MG63 (cell line): ENCODE measurements at regions not wholly inside any gene's neighbourhood (a gene's known extent, or its start where the extent isn't known, plus 50 kb on each side); places are given as distances from the start of the nearest gene placed in this dataset.
"Not testable (repeated sequence)": the region's sequence is repeated elsewhere in the genome, so short reads cannot be mapped to it uniquely, and the experiment has no call there.

Experiments
- DNase-seq: peaks from one replicate; pipeline ENCODE4 v3.0.0-alpha.2; 2020
- H3K27me3 ChIP-seq: fragments of 250-450 bp; sonication (Bioruptor Pico); 2 replicates; pipeline ENCODE4 v1.5.1; 2020; ENCODE audit warnings: mild to moderate bottlenecking, moderate library complexity
- H3K36me3 ChIP-seq: fragments of 250-450 bp; sonication (Bioruptor Pico); 2 replicates; pipeline ENCODE4 v1.5.1; 2020; ENCODE audit warnings: mild to moderate bottlenecking, moderate library complexity
- H3K4me3 ChIP-seq: fragments of 250-450 bp; sonication (Bioruptor Pico); 2 replicates; pipeline ENCODE4 v1.5.1; 2020; ENCODE audit warnings: mild to moderate bottlenecking, moderate library complexity
- H3K9me3 ChIP-seq: fragments of 250-450 bp; sonication (Bioruptor Pico); 2 replicates; pipeline ENCODE4 v1.5.1; 2020; ENCODE audit warnings: mild to moderate bottlenecking, moderate library complexity

DNA sequence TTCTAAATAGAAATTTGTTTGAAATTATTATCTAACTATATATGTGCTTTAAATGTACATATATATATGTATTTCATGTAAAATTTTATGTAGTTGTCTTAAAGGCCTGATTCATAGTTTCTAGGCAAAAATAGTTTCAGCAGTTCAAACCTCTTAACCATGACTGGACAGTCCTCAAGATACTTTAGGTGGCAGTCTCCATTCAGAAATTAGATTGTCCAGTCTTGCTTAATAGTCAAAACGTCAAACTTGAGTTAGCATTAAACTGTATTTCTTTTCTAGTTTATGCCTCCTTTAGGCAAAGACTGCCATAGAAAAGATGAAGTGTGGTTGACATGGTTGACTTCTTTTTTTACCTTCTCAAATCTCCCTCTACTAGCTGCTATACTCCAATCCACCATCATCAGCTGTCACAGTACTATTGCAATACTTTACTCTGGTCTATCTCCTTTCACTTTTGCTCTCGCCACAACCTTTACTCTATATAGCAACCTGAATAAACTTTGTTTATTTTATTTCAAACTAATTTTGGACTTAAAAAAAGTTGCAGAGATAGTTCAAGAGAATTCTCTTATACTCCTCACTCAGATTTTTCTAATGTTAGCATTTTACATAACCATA lies 395.6 kb upstream of the DIPK2B start:
- Histone ChIP-seq H3K9me3 (no peaks in the 10 kb centered on the region), H3K36me3 (no peaks in the 10 kb centered on the region), H3K27me3 (no peaks in the 10 kb centered on the region), H3K4me3 (no peak overlapping the region)
- DNase-seq: no peak

GRCh38 chrX:45592101-45592500 lies 391.4 kb upstream of the DIPK2B start:
- DNase-seq: no peak
- no peaks in the 10 kb centered on the region for H3K36me3 ChIP-seq
- H3K4me3 ChIP-seq: no peak overlapping the region
- H3K9me3 ChIP-seq: no peaks in the 10 kb centered on the region; the same call in 1 of the 2 replicates
- no peaks in the 10 kb centered on the region for H3K27me3 ChIP-seq

- H3K27me3 ChIP-seq: no peaks in the 10 kb centered on the region
- H3K36me3 ChIP-seq: no peaks in the 10 kb centered on the region
Measured at GRCh38 chrX:45591650-45592049, 391.0 kb upstream of the DIPK2B start.

GRCh38 chrX:45584717-45585116 lies 384.0 kb upstream of the DIPK2B start:
- H3K4me3 ChIP-seq: no peak overlapping the region
- H3K36me3 ChIP-seq: no peaks in the 10 kb centered on the region
- DNase-seq: no peak
- no peaks in the 10 kb centered on the region for H3K27me3 ChIP-seq
- peaks cover 4% of the 10 kb centered on the region; the same call in 1 of the 2 replicates for H3K9me3 ChIP-seq

More at GRCh38 chrX:45591650-45592049, 391.0 kb upstream of the DIPK2B start:
- no peaks in the 10 kb centered on the region; the same call in 1 of the 2 replicates for H3K9me3 ChIP-seq
- DNase-seq: no peak
- H3K4me3 ChIP-seq: no peak overlapping the region

DNA sequence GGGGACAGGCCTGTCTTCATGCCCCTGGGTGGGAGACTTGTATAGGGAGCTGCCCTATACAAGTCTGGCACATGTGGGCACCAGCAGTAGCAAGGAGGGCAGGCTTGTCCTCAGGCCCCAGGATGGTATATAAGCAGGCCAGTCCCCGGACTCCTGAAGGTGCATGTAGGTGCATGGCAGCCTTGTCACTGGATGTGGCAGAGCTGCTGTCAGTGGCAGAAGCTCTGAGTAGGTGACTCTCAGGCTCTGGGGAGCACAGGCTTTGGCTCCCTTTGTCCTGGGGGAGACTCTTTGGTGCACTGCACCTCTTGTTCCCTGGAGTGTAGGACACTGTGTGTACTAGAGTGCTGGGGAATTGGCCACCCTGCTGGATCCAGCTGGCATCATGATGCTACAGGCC lies 376.7 kb upstream of the DIPK2B start:
- Histone ChIP-seq H3K4me3 (no peak overlapping the region), H3K36me3 (no peaks in the 10 kb centered on the region), H3K9me3 (peaks cover 5% of the 10 kb centered on the region; the same call in 1 of the 2 replicates), H3K27me3 (no peaks in the 10 kb centered on the region)
- DNase-seq: no peak

DNA sequence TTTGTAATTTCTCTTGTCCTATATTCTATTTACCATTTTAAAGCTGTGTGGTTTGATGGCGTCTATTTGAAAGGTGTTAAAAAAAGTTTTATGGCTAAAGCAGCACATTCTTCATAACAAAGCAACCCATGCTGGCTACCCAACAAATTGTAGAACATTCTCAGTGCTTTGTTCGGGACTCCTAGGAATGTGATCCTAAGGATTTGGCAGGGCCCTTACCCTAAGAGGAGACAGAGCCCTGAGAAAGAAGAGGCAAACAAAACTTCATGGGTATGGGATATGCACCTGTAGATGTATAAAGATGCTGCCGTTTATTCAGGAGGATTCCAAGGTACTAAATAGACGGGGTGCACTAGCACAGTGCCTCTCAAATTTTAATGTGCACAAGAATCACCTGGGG lies 370.8 kb upstream of the DIPK2B start:
- Histone ChIP-seq H3K4me3 (no peak overlapping the region), H3K27me3 (no peaks in the 10 kb centered on the region), H3K36me3 (no peaks in the 10 kb centered on the region), H3K9me3 (no peaks in the 10 kb centered on the region)
- no peak for DNase-seq

- H3K4me3 ChIP-seq: no peak overlapping the region
- no peaks in the 10 kb centered on the region for H3K9me3 ChIP-seq
- no peaks in the 10 kb centered on the region for H3K27me3 ChIP-seq
- no peak for DNase-seq
- no peaks in the 10 kb centered on the region for H3K36me3 ChIP-seq
Measured at GRCh38 chrX:45566456-45566855, 365.8 kb upstream of the DIPK2B start.

DNA sequence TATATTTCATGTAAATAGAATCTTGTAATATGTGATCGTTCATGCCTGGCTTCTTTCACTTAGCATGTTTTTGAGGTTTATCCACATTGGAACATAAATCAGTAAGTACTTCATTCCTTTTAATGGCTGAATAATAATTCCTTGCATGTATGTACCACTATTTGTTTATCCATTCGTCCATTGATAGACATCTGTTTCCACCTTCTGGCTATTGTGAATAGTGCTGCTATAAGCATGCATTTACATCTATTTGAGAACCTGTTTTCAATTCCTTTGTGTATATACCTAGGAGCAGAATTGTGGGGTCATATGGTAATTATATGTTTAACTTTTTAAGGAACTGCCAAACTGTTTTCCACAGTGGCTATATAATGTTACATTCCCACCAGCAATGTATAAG lies 356.7 kb upstream of the DIPK2B start:
- DNase-seq: no peak

GRCh38 chrX:45554736-45555135 lies 354.1 kb upstream of the DIPK2B start:
- DNase-seq: no peak
- Histone ChIP-seq H3K4me3 (no peak overlapping the region), H3K36me3 (no peaks in the 10 kb centered on the region), H3K27me3 (no peaks in the 10 kb centered on the region), H3K9me3 (no peaks in the 10 kb centered on the region)

More for the DNA sequence above, 356.7 kb upstream of the DIPK2B start:
- Histone ChIP-seq H3K27me3 (no peaks in the 10 kb centered on the region), H3K36me3 (no peaks in the 10 kb centered on the region), H3K4me3 (no peak overlapping the region), H3K9me3 (no peaks in the 10 kb centered on the region)

DNA sequence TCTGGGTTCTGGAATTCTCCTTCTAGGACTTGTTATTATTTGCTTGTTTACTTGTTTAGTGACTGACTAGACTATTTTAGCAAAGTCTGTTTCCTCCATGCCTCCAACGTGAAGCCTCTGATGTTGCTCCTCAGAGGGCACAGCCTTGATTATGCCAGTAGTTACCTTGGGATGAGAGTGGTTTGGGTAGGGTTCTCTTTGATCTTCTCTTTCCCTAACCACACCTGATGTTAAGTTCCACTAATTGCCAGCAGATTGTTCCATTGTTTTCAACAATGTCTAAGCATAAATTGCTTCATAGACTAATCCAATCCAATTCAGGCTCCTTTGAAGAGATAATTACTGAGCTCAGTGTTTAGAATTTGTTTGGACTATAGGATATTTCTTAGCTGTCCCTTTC lies 352.7 kb upstream of the DIPK2B start:
- Histone ChIP-seq H3K36me3 (no peaks in the 10 kb centered on the region), H3K4me3 (no peak overlapping the region), H3K9me3 (no peaks in the 10 kb centered on the region), H3K27me3 (no peaks in the 10 kb centered on the region)
- DNase-seq: no peak

- not testable (repeated sequence) for H3K4me3 ChIP-seq, H3K36me3 ChIP-seq, H3K27me3 ChIP-seq, H3K9me3 ChIP-seq, DNase-seq
Measured at GRCh38 chrX:45546697-45547096, 346.0 kb upstream of the DIPK2B start.

GRCh38 chrX:45540181-45540580 lies 339.5 kb upstream of the DIPK2B start:
- DNase-seq: no peak
- Histone ChIP-seq H3K4me3 (no peak overlapping the region), H3K27me3 (no peaks in the 10 kb centered on the region), H3K36me3 (no peaks in the 10 kb centered on the region), H3K9me3 (peaks cover 5% of the 10 kb centered on the region; the same call in 1 of the 2 replicates)

DNA sequence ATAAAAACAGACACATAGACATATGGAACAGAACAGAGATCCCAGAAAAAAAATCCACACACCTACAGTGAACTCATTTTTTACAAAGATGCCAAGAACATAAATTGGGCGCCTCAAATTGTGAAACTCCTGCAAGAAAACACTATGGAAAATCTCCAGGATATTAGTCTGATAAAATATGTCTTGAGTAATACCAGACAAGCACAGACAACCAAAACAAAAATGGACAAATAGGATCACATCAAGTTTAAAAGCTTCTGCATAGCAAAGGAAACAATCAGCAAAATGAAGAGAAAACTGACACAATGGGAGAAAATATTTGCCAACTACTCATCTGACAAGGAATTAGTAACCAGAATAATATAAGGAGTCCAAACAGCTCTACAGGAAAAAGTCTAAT lies 337.3 kb upstream of the DIPK2B start:
- no peak overlapping the region for H3K4me3 ChIP-seq
- H3K9me3 ChIP-seq: peaks cover 5% of the 10 kb centered on the region; the same call in 1 of the 2 replicates
- no peaks in the 10 kb centered on the region for H3K27me3 ChIP-seq
- no peaks in the 10 kb centered on the region for H3K36me3 ChIP-seq
- DNase-seq: no peak

DNA sequence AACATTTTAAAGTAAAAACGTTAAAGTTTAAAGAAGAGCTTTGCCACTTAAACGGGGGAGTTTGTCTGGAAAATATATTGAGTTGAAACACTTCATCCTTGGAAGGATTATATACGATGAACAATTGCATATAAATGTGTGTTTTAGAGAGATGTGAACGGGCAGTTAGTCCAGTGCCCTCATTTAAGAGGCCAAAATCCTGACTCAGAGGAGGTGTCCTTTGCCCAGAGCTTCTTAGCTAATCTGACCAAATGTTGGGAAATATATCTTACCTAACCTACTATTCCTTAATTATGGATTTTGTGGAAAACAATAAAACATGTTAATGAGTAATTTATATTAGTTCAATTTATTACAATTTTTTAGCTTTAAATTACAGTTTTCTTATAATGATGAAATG lies 327.2 kb upstream of the DIPK2B start:
- peak; percentile 58 for DNase-seq
- Histone ChIP-seq H3K27me3 (no peaks in the 10 kb centered on the region), H3K36me3 (peaks cover 9% of the 10 kb centered on the region), H3K9me3 (peaks cover 9% of the 10 kb centered on the region), H3K4me3 (no peak overlapping the region)

DNA sequence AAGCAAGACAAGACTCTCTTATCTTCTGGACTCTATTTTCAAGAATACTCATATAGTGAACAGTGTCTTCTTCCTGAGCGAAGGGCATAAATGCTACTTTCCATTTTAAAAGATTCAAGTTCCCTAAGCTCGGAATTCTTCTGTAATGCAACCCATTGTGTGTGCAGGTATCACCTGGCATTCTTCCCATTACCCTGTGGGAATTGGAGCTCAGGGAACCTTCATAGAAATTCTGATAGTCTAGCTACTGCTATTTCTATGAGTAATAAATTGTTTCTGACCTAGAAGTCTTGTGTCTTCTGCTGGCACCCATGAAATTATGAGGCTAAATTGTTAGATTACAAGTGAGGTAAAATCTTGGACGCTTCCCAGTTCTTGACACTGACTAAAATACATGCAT lies 324.1 kb upstream of the DIPK2B start:
- H3K36me3 ChIP-seq: peaks cover 13% of the 10 kb centered on the region
- H3K4me3 ChIP-seq: no peak overlapping the region
- no peak for DNase-seq

GRCh38 chrX:45524296-45524695 lies 323.6 kb upstream of the DIPK2B start:
- DNase-seq: no peak

More for the DNA sequence above, 324.1 kb upstream of the DIPK2B start:
- Histone ChIP-seq H3K9me3 (peaks cover 9% of the 10 kb centered on the region), H3K27me3 (no peaks in the 10 kb centered on the region)

GRCh38 chrX:45518552-45518951 lies 317.9 kb upstream of the DIPK2B start:
- Histone ChIP-seq H3K9me3 (peaks cover 4% of the 10 kb centered on the region), H3K36me3 (peaks cover 9% of the 10 kb centered on the region), H3K27me3 (no peaks in the 10 kb centered on the region), H3K4me3 (no peak overlapping the region)
- no peak for DNase-seq

More at GRCh38 chrX:45524296-45524695, 323.6 kb upstream of the DIPK2B start:
- Histone ChIP-seq H3K27me3 (no peaks in the 10 kb centered on the region), H3K9me3 (peaks cover 9% of the 10 kb centered on the region), H3K4me3 (no peak overlapping the region), H3K36me3 (peaks cover 13% of the 10 kb centered on the region)
